CD4-positive, alpha-beta T cell treated with Interleukin-10 for 1 hour (primary cell): ENCODE measurements at regions not wholly inside any gene's neighbourhood (a gene's known extent, or its start where the extent isn't known, plus 50 kb on each side); places are given as distances from the start of the nearest gene placed in this dataset.
"Not testable (repeated sequence)": the region's sequence is repeated elsewhere in the genome, so short reads cannot be mapped to it uniquely, and the experiment has no call there.

Source experiments
- DNase-seq: peaks from one replicate; pipeline ENCODE4 v3.0.0-alpha.2; 2020

- DNase-seq, result no peak
Observed at GRCh38 chrX:75673468-75673867, 111.6 kb downstream of the MAGEE2 start.

GRCh38 chrX:75655627-75656026 is 129.4 kb downstream of the MAGEE2 start:
- DNase-seq, result no peak

GRCh38 chrX:75649829-75650228 is 127.0 kb upstream of the ZDHHC15 start:
- DNase-seq, result no peak

- no peak for DNase-seq
Observed at GRCh38 chrX:75648803-75649588, 126.2 kb upstream of the ZDHHC15 start.

- DNase-seq, result no peak
Observed at GRCh38 chrX:75642811-75643361, 120.0 kb upstream of the ZDHHC15 start.

GRCh38 chrX:75638332-75638731 is 115.5 kb upstream of the ZDHHC15 start:
- DNase-seq, result no peak

GRCh38 chrX:75625232-75625631 is 102.4 kb upstream of the ZDHHC15 start:
- DNase-seq, result no peak

- DNase-seq, result no peak
Observed at GRCh38 chrX:75623535-75623934, 100.7 kb upstream of the ZDHHC15 start.

GRCh38 chrX:75609406-75609805 is 86.6 kb upstream of the ZDHHC15 start:
- DNase-seq, result no peak

GRCh38 chrX:75603833-75604232 is 81.0 kb upstream of the ZDHHC15 start:
- peak; percentile 41 for DNase-seq

- not testable (repeated sequence) for DNase-seq
Observed at GRCh38 chrX:75602022-75602421, 79.2 kb upstream of the ZDHHC15 start.

GRCh38 chrX:75596178-75596577 is 73.3 kb upstream of the ZDHHC15 start:
- DNase-seq, result no peak

GRCh38 chrX:75593186-75593585 is 70.3 kb upstream of the ZDHHC15 start:
- DNase-seq, result not testable (repeated sequence)

- no peak for DNase-seq
Observed at GRCh38 chrX:75582511-75582910, 59.7 kb upstream of the ZDHHC15 start.
